ENCODE measurements at regions not wholly inside any gene's neighbourhood (a gene's known extent, or its start where the extent isn't known, plus 50 kb on each side); places are given as distances from the start of the nearest gene placed in this dataset.

- no peak for TF ChIP-seq ZFX (IDR thresholded peaks at IDR 0.05)
- no peak for TF ChIP-seq CTCF (conservative IDR thresholded peaks at IDR 0.05)
- H3K27ac ChIP-seq = no peak overlapping the region
Measured at GRCh38 chr5:97541864-97542263, 358.8 kb upstream of the RIOK2 start.

GRCh38 chr5:97542469-97542868 is 359.4 kb upstream of the RIOK2 start:
- no peak overlapping the region for H3K27ac ChIP-seq
- TF ChIP-seq ZFX (IDR thresholded peaks at IDR 0.05) = no peak
- no peak for TF ChIP-seq CTCF (conservative IDR thresholded peaks at IDR 0.05)

- H3K27ac ChIP-seq = no peak overlapping the region
- TF ChIP-seq ZFX (IDR thresholded peaks at IDR 0.05) (no peak), CTCF (conservative IDR thresholded peaks at IDR 0.05) (no peak)
Measured at GRCh38 chr5:97543166-97543565, 360.1 kb upstream of the RIOK2 start.

GRCh38 chr5:97544240-97544639 is 361.2 kb upstream of the RIOK2 start:
- H3K27ac ChIP-seq = no peak overlapping the region
- no peak for TF ChIP-seq CTCF (conservative IDR thresholded peaks at IDR 0.05)
- TF ChIP-seq ZFX (IDR thresholded peaks at IDR 0.05) = no peak

GRCh38 chr5:97544678-97545077 is 361.6 kb upstream of the RIOK2 start:
- TF ChIP-seq CTCF (conservative IDR thresholded peaks at IDR 0.05) = no peak
- no peak for TF ChIP-seq ZFX (IDR thresholded peaks at IDR 0.05)
- H3K27ac ChIP-seq = no peak overlapping the region

- H3K27ac ChIP-seq = no peak overlapping the region
- no peak for TF ChIP-seq ZFX (IDR thresholded peaks at IDR 0.05)
- TF ChIP-seq CTCF (conservative IDR thresholded peaks at IDR 0.05) = no peak
Measured at GRCh38 chr5:97545446-97545845, 362.4 kb upstream of the RIOK2 start.

- TF ChIP-seq CTCF (conservative IDR thresholded peaks at IDR 0.05) (no peak), ZFX (IDR thresholded peaks at IDR 0.05) (no peak)
- no peak overlapping the region for H3K27ac ChIP-seq
Measured at GRCh38 chr5:97545886-97546535, 363.0 kb upstream of the RIOK2 start.

Measured in C4-2B (cell line).